Breast epithelium (tissue), 3 donors: ENCODE measurements at regions not wholly inside any gene's neighbourhood (a gene's known extent, or its start where the extent isn't known, plus 50 kb on each side); places are given as distances from the start of the nearest gene placed in this dataset.

Source experiments
- CTCF ChIP-seq, 3 donors: fragments of 450-650 bp; IDR thresholded peaks; one replicate each; pipeline ENCODE4 v1.5.1; 2016 to 2017; ENCODE audit warnings: antibody characterized with exemption in 3 of 3, mild to moderate bottlenecking in 3 of 3, moderate library complexity in 3 of 3
- POLR2A ChIP-seq: fragments of 450-650 bp; IDR thresholded peaks from one replicate; pipeline ENCODE4 v1.6.1; 2016; ENCODE audit warnings: antibody characterized with exemption, mild to moderate bottlenecking, moderate library complexity

- TF ChIP-seq CTCF (IDR thresholded peaks at IDR 0.05), result no peak
- TF ChIP-seq POLR2A, result no peak
These were observed 99.1 kb downstream of the SOX9 start for GRCh38 chr17:72219824-72220493.
